Fibroblast of villous mesenchyme (primary cell): ENCODE measurements at regions not wholly inside any gene's neighbourhood (a gene's known extent, or its start where the extent isn't known, plus 50 kb on each side); places are given as distances from the start of the nearest gene placed in this dataset.
A peak's percentile ranks its signal among the peaks of the same experiment; 100 is the strongest.
"Not testable (repeated sequence)": the region's sequence is repeated elsewhere in the genome, so short reads cannot be mapped to it uniquely, and the experiment has no call there.

Source experiments
- DNase-seq: peaks from one replicate; pipeline ENCODE4 v3.0.0-alpha.2; 2010; ENCODE audit warnings: low read depth
- H3K4me3 ChIP-seq: 2 replicates; pipeline ENCODE4 v1.5.1; 2011; ENCODE audit warnings: low read depth, mild to moderate bottlenecking, low read length
- TF ChIP-seq, protein P1 (sequence below): IDR thresholded peaks from 2 replicates; pipeline ENCODE4 v1.5.1; 2012; ENCODE audit warnings: low read depth, mild to moderate bottlenecking, low read length; ENCODE audit not compliant: insufficient read depth

DNA sequence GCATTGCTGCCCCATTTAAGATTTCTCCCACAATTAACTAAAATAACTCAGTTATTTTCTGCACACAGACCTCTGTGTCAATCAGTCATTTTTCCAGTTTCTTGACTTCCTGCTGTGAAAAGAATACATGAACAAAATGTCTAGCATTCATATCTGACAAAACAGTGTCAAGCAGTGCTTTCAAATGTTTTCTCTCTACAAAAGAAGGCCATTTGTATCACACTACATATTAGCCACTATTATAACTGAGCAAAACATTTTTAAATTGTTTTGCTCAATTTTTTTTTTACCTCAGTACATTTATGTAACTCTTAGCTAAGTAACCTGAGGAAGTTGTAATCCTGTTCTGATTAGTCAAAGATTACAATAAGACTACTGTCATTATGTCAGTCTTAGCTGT is 1498.5 kb upstream of the PRMT6 start:
- DNase-seq, result no peak

DNA sequence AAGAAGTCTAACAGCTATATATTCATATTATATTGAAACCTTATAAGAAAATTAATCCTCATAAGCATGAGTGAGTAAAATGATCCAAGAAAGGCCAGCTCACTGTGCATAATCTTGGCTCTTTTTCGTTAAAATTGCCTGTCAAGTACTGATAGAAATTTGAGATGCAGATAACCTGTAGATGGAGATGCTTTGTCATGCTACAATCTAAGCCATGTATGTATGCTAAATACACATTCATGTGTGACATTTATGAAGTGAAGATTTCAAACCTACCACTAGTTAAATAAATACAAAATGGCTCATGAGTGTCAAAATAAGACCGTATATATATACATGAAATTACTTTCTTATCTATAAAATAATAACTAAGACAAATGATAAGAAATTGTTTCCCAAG is 1491.5 kb upstream of the PRMT6 start:
- no peak for DNase-seq
- TF ChIP-seq, protein P1, sequence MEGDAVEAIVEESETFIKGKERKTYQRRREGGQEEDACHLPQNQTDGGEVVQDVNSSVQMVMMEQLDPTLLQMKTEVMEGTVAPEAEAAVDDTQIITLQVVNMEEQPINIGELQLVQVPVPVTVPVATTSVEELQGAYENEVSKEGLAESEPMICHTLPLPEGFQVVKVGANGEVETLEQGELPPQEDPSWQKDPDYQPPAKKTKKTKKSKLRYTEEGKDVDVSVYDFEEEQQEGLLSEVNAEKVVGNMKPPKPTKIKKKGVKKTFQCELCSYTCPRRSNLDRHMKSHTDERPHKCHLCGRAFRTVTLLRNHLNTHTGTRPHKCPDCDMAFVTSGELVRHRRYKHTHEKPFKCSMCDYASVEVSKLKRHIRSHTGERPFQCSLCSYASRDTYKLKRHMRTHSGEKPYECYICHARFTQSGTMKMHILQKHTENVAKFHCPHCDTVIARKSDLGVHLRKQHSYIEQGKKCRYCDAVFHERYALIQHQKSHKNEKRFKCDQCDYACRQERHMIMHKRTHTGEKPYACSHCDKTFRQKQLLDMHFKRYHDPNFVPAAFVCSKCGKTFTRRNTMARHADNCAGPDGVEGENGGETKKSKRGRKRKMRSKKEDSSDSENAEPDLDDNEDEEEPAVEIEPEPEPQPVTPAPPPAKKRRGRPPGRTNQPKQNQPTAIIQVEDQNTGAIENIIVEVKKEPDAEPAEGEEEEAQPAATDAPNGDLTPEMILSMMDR, result no peak
- H3K4me3 ChIP-seq, result no peak overlapping the region

More for the DNA sequence above, 1498.5 kb upstream of the PRMT6 start:
- no peak overlapping the region for H3K4me3 ChIP-seq
- TF ChIP-seq, protein P1, result no peak

DNA sequence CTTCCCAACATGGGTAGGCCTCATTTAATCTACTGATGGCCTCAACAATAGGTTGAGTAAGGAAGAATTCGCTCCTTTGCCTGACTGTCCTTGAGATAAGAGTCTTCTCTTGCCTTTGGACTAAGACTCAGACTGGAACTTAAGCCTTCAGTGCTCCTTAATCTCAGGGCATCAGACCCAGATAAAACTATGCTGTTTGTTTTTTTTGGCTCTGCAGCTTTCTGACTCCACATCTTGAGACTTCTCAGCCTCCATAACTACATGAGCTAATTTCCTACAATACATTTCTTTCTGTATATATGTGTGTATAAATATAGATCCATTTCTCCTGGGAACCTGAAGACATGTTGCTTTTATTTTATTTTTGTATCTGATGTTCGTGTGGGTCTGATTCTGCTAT is 1470.7 kb upstream of the PRMT6 start:
- DNase-seq, result no peak
- TF ChIP-seq, protein P1, result no peak

DNA sequence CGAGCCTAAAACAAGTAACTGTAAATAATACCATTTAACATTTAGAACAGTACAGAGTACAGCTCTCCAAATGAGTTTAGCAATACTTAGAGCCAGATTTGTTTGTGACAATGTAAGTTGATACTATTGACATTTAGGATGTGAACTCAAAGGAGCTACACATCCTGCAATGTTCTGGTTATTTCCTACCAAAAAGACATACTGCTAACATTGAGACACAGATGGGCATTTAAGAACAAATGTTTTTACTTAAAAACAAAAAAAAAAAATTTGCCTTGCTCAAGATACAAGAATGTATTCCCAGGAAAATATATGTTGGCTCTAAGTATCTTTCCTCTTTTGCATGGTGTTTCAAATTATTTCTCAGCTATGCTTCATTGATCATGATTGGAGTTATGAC is 1464.8 kb upstream of the PRMT6 start:
- DNase-seq, result no peak
- TF ChIP-seq, protein P1, result no peak
- no peak overlapping the region for H3K4me3 ChIP-seq

More for the DNA sequence above, 1470.7 kb upstream of the PRMT6 start:
- no peak overlapping the region for H3K4me3 ChIP-seq

DNA sequence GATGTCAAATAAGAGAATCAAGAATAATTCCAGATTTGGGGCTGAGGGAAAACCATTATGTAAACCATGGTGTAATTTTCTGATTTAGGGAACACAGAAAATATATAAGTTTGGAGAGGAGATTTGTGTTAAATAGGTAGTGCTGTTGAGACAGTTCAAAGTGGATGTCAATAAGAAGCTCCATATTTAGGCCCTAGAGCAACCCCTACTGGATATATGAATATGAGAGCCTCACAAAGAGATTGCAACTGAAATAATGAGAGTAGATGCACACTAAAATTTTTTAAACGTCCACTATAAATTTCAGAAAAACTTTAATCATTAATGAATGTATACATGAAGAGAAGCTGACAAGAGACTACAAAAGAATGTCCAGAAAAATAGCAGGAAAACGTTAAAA is 1447.8 kb upstream of the PRMT6 start:
- peak; percentile 1 for DNase-seq
- no peak overlapping the region for H3K4me3 ChIP-seq
- TF ChIP-seq, protein P1, result no peak

DNA sequence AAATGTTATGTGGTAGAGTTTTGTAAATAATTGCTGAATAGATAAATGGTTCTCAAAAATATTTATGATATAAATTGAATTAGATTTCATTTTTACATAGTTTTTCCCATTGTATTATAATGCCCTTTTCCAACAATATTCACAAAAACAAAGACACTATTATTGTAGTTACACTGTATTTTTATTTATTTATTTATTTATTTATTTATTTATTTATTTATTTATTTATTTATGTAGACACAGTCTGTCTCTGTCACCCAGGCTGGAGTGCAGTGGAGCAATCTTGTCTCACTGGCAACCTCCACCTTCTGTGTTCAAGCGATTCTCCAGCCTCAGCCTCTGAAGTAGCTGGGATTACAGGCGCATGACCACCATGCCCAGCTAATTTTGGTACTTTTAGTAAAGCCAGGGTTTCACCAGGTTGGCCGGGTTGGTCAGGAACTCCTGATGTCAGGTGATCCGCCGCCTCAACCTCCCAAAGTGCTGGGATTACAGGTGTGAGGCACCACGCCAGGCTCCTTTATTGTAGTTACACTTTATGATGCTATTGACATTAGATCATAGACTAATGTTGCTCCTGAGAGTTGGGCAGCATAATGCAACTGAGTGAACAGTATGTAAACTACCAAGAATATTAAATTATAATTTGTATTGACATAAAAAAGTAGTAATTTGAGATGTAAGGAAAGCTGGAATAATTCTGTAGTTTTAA is 1430.0 kb upstream of the PRMT6 start:
- TF ChIP-seq, protein P1, result no peak
- DNase-seq, result no peak
- no peak overlapping the region for H3K4me3 ChIP-seq

DNA sequence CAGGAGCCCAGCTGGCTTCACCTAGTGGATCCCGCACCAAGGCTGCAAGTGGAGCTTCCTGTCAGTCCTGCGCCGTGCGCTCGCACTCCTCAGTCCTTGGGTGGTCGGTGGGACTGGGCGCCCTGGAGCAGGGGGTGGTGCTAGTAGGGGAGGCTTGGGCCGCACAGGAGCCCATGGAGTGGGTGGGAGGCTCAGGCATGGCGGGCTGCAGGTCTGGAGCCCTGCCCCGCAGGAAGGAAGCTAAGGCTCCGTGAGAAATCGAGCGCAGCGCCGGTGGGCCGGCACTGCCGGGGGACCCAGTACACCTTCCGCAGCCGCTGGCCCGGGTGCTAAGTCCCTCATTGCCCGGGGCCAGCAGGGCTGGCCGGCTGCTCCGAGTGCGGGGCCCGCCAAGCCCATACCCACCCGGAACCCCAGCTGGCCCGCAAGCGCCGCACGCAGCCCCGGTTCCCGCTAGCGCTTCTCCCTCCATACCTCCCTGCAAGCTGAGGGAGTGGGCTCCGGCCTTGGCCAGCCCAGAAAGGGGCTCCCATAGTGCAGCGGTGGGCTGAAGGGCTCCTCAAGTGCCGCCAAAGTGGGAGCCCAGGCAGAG is 1425.2 kb upstream of the PRMT6 start:
- not testable (repeated sequence) for H3K4me3 ChIP-seq, DNase-seq
